GM18505 (cell line): ENCODE measurements at regions not wholly inside any gene's neighbourhood (a gene's known extent, or its start where the extent isn't known, plus 50 kb on each side); places are given as distances from the start of the nearest gene placed in this dataset.
"Not testable (repeated sequence)": the region's sequence is repeated elsewhere in the genome, so short reads cannot be mapped to it uniquely, and the experiment has no call there.

Experiments used
- ATAC-seq: cut with Tn5 transposase; IDR thresholded peaks from one replicate; pipeline ENCODE4 v1.9.1; 2021; ENCODE audit not compliant: unreplicated experiment
- POLR2A ChIP-seq: IDR thresholded peaks from 4 replicates; pipeline ENCODE4 v1.6.1; 2011; ENCODE audit warnings: borderline replicate concordance; ENCODE audit not compliant: insufficient read depth, insufficient read length; ENCODE audit errors: extremely low read depth

GRCh38 chr13:56706485-56706884, 434.2 kb upstream of the PRR20A start:
- ATAC-seq: no peak
- no peak for TF ChIP-seq POLR2A

GRCh38 chr13:56713656-56714055, 427.1 kb upstream of the PRR20A start:
- TF ChIP-seq POLR2A: no peak
- ATAC-seq: no peak

GRCh38 chr13:56718791-56719190, 421.9 kb upstream of the PRR20A start:
- no peak for ATAC-seq
- TF ChIP-seq POLR2A: no peak

- no peak for TF ChIP-seq POLR2A
- ATAC-seq: no peak
Measured at GRCh38 chr13:56720841-56721240, 419.9 kb upstream of the PRR20A start.

GRCh38 chr13:56735537-56735942, 405.2 kb upstream of the PRR20A start:
- no peak for ATAC-seq
- no peak for TF ChIP-seq POLR2A

- no peak for ATAC-seq
- no peak for TF ChIP-seq POLR2A
Measured at GRCh38 chr13:56736966-56737365, 403.8 kb upstream of the PRR20A start.

GRCh38 chr13:56752636-56753035, 388.1 kb upstream of the PRR20A start:
- TF ChIP-seq POLR2A: no peak
- ATAC-seq: no peak

GRCh38 chr13:56755181-56755935, 385.4 kb upstream of the PRR20A start:
- no peak for ATAC-seq
- no peak for TF ChIP-seq POLR2A

- not testable (repeated sequence) for ATAC-seq
Measured at GRCh38 chr13:56763333-56763732, 377.4 kb upstream of the PRR20A start.

- no peak for ATAC-seq
- TF ChIP-seq POLR2A: no peak
Measured at GRCh38 chr13:56773148-56773547, 367.6 kb upstream of the PRR20A start.

- no peak for ATAC-seq
- no peak for TF ChIP-seq POLR2A
Measured at GRCh38 chr13:56789527-56789926, 351.2 kb upstream of the PRR20A start.

- no peak for TF ChIP-seq POLR2A
- no peak for ATAC-seq
Measured at GRCh38 chr13:56837161-56837560, 303.6 kb upstream of the PRR20A start.

GRCh38 chr13:56850852-56851251, 289.9 kb upstream of the PRR20A start:
- ATAC-seq: no peak
- TF ChIP-seq POLR2A: no peak

GRCh38 chr13:56861476-56861875, 279.2 kb upstream of the PRR20A start:
- TF ChIP-seq POLR2A: no peak
- no peak for ATAC-seq

- ATAC-seq: no peak
- no peak for TF ChIP-seq POLR2A
Measured at GRCh38 chr13:56864451-56864850, 276.3 kb upstream of the PRR20A start.
